IgD-negative memory B cell (primary cell): ENCODE measurements at regions not wholly inside any gene's neighbourhood (a gene's known extent, or its start where the extent isn't known, plus 50 kb on each side); places are given as distances from the start of the nearest gene placed in this dataset.

Experiments
- H3K27ac Mint-ChIP-seq, 3 donors: one replicate each; pipeline ENCODE4 v1.8.0; 2020 to 2022; ENCODE audit warnings: mild to moderate bottlenecking in 3 of 3, mixed read lengths in 3 of 3, moderate library complexity in 1 of 3
- H3K27me3 Mint-ChIP-seq: one replicate; pipeline ENCODE4 v1.8.0; 2021; ENCODE audit warnings: mixed read lengths
- H3K36me3 Mint-ChIP-seq: one replicate; pipeline ENCODE4 v1.8.0; 2020; ENCODE audit warnings: mild to moderate bottlenecking, mixed read lengths
- H3K4me1 Mint-ChIP-seq, 3 donors: one replicate each; pipeline ENCODE4 v1.8.0; 2020 to 2022; ENCODE audit warnings: mixed read lengths in 3 of 3, mild to moderate bottlenecking in 1 of 3
- H3K4me3 Mint-ChIP-seq, 4 donors: one replicate each; pipeline ENCODE4 v1.8.0; 2020 to 2022; ENCODE audit warnings: mild to moderate bottlenecking in 4 of 4, mixed read lengths in 4 of 4, moderate library complexity in 3 of 4
- H3K9me3 Mint-ChIP-seq, 3 donors: one replicate each; pipeline ENCODE4 v1.8.0; 2020 to 2021; ENCODE audit warnings: mixed read lengths in 3 of 3, mild to moderate bottlenecking in 1 of 3

GRCh38 chr2:8524388-8524787, 157.5 kb upstream of the ID2 start:
- H3K27ac Mint-ChIP-seq: no peak overlapping the region
- H3K36me3 Mint-ChIP-seq: peaks cover 3% of the 10 kb centered on the region
- H3K4me1 Mint-ChIP-seq: peaks cover 31 to 40% (median 37%) of the 10 kb centered on the region in 3 donors
- H3K9me3 Mint-ChIP-seq: no peaks in the 10 kb centered on the region
- H3K4me3 Mint-ChIP-seq: peak overlapping the region in 2 of 4 donors; percentile 10 to 41
- peaks cover 16% of the 10 kb centered on the region for H3K27me3 Mint-ChIP-seq

GRCh38 chr2:8524823-8525222, 157.0 kb upstream of the ID2 start:
- peaks cover 16% of the 10 kb centered on the region for H3K27me3 Mint-ChIP-seq
- peak overlapping the region in 1 of 4 donors; percentile 93 for H3K4me3 Mint-ChIP-seq
- H3K36me3 Mint-ChIP-seq: peaks cover 3% of the 10 kb centered on the region
- H3K9me3 Mint-ChIP-seq: no peaks in the 10 kb centered on the region
- H3K4me1 Mint-ChIP-seq: peaks cover 31 to 40% (median 37%) of the 10 kb centered on the region in 3 donors
- H3K27ac Mint-ChIP-seq: no peak overlapping the region

GRCh38 chr2:8525236-8525581, 156.6 kb upstream of the ID2 start:
- Mint-ChIP-seq H3K9me3 (no peaks in the 10 kb centered on the region), H3K4me3 (peak overlapping the region in 1 of 4 donors; percentile 93), H3K4me1 (peaks cover 31 to 40% (median 37%) of the 10 kb centered on the region in 3 donors), H3K36me3 (peaks cover 3% of the 10 kb centered on the region), H3K27me3 (peaks cover 16% of the 10 kb centered on the region), H3K27ac (no peak overlapping the region)

- peaks cover 0 to under 1% (median 0%) of the 10 kb centered on the region in 3 donors for H3K9me3 Mint-ChIP-seq
- peaks cover 16% of the 10 kb centered on the region for H3K27me3 Mint-ChIP-seq
- no peak overlapping the region for H3K27ac Mint-ChIP-seq
- H3K4me1 Mint-ChIP-seq: peaks cover 31 to 40% (median 37%) of the 10 kb centered on the region in 3 donors
- H3K4me3 Mint-ChIP-seq: peak overlapping the region in 2 of 4 donors; percentile 79 to 93
- peaks cover 3% of the 10 kb centered on the region for H3K36me3 Mint-ChIP-seq
Observed at GRCh38 chr2:8525582-8526402, 156.1 kb upstream of the ID2 start.

- Mint-ChIP-seq H3K27ac (no peak overlapping the region), H3K36me3 (peaks cover 3% of the 10 kb centered on the region), H3K9me3 (peaks cover 2 to 6% (median 3%) of the 10 kb centered on the region in 3 donors), H3K27me3 (peaks cover 15% of the 10 kb centered on the region), H3K4me1 (peaks cover 31 to 40% (median 37%) of the 10 kb centered on the region in 3 donors), H3K4me3 (peak overlapping the region in 2 of 4 donors; percentile 79 to 93)
Observed at GRCh38 chr2:8526403-8526696, 155.5 kb upstream of the ID2 start.

- peaks cover 2 to 6% (median 3%) of the 10 kb centered on the region in 3 donors for H3K9me3 Mint-ChIP-seq
- peaks cover 3% of the 10 kb centered on the region for H3K36me3 Mint-ChIP-seq
- H3K4me3 Mint-ChIP-seq: no peak overlapping the region
- H3K27ac Mint-ChIP-seq: no peak overlapping the region
- peaks cover 31 to 38% (median 37%) of the 10 kb centered on the region in 3 donors for H3K4me1 Mint-ChIP-seq
- peaks cover 14% of the 10 kb centered on the region for H3K27me3 Mint-ChIP-seq
Observed at GRCh38 chr2:8527031-8527430, 154.8 kb upstream of the ID2 start.

GRCh38 chr2:8527676-8528075, 154.2 kb upstream of the ID2 start:
- H3K4me3 Mint-ChIP-seq: no peak overlapping the region
- peaks cover 2 to 6% (median 5%) of the 10 kb centered on the region in 3 donors for H3K9me3 Mint-ChIP-seq
- peaks cover 3% of the 10 kb centered on the region for H3K36me3 Mint-ChIP-seq
- peaks cover 11% of the 10 kb centered on the region for H3K27me3 Mint-ChIP-seq
- no peak overlapping the region for H3K27ac Mint-ChIP-seq
- peaks cover 26 to 33% (median 31%) of the 10 kb centered on the region in 3 donors for H3K4me1 Mint-ChIP-seq

GRCh38 chr2:8528863-8529262, 153.0 kb upstream of the ID2 start:
- Mint-ChIP-seq H3K27ac (no peak overlapping the region), H3K4me3 (no peak overlapping the region), H3K9me3 (peaks cover 2 to 7% (median 6%) of the 10 kb centered on the region in 3 donors), H3K36me3 (peaks cover 3% of the 10 kb centered on the region), H3K4me1 (peaks cover 18 to 23% (median 22%) of the 10 kb centered on the region in 3 donors), H3K27me3 (peaks cover 4% of the 10 kb centered on the region)

GRCh38 chr2:8529706-8530277, 152.1 kb upstream of the ID2 start:
- no peak overlapping the region for H3K4me3 Mint-ChIP-seq
- H3K36me3 Mint-ChIP-seq: no peaks in the 10 kb centered on the region
- H3K4me1 Mint-ChIP-seq: peaks cover 15 to 17% (median 15%) of the 10 kb centered on the region in 3 donors
- H3K27ac Mint-ChIP-seq: no peak overlapping the region
- peaks cover 2 to 7% (median 6%) of the 10 kb centered on the region in 3 donors for H3K9me3 Mint-ChIP-seq
- H3K27me3 Mint-ChIP-seq: peaks cover 5% of the 10 kb centered on the region

- Mint-ChIP-seq H3K9me3 (peaks cover 2 to 7% (median 6%) of the 10 kb centered on the region in 3 donors), H3K4me3 (no peak overlapping the region), H3K36me3 (no peaks in the 10 kb centered on the region), H3K27ac (no peak overlapping the region), H3K27me3 (peaks cover 6% of the 10 kb centered on the region), H3K4me1 (peaks cover 7 to 14% (median 13%) of the 10 kb centered on the region in 3 donors)
Observed at GRCh38 chr2:8531481-8531880, 150.4 kb upstream of the ID2 start.

- Mint-ChIP-seq H3K4me3 (no peak overlapping the region), H3K36me3 (no peaks in the 10 kb centered on the region), H3K27me3 (peaks cover 6% of the 10 kb centered on the region), H3K27ac (no peak overlapping the region), H3K4me1 (peaks cover 5 to 13% (median 11%) of the 10 kb centered on the region in 3 donors), H3K9me3 (peaks cover 2 to 7% (median 6%) of the 10 kb centered on the region in 3 donors)
Observed at GRCh38 chr2:8532438-8532837, 149.4 kb upstream of the ID2 start.

- no peaks in the 10 kb centered on the region for H3K36me3 Mint-ChIP-seq
- no peak overlapping the region for H3K4me3 Mint-ChIP-seq
- peaks cover 11 to 15% (median 13%) of the 10 kb centered on the region in 3 donors for H3K4me1 Mint-ChIP-seq
- peak overlapping the region in 1 of 3 donors; percentile 23 for H3K27ac Mint-ChIP-seq
- H3K27me3 Mint-ChIP-seq: peaks cover 6% of the 10 kb centered on the region
- H3K9me3 Mint-ChIP-seq: peaks cover 2 to 7% (median 6%) of the 10 kb centered on the region in 3 donors
Observed at GRCh38 chr2:8533923-8534322, 147.9 kb upstream of the ID2 start.

- Mint-ChIP-seq H3K27me3 (peaks cover 8% of the 10 kb centered on the region), H3K36me3 (peaks cover 2% of the 10 kb centered on the region), H3K4me1 (peaks cover 11 to 16% (median 14%) of the 10 kb centered on the region in 3 donors), H3K9me3 (peaks cover 2 to 7% (median 6%) of the 10 kb centered on the region in 3 donors), H3K4me3 (peak overlapping the region in 1 of 4 donors; percentile 41), H3K27ac (no peak overlapping the region)
Observed at GRCh38 chr2:8534386-8534728, 147.5 kb upstream of the ID2 start.

GRCh38 chr2:8534729-8535468, 147.0 kb upstream of the ID2 start:
- H3K4me1 Mint-ChIP-seq: peaks cover 11 to 18% (median 14%) of the 10 kb centered on the region in 3 donors
- H3K27ac Mint-ChIP-seq: no peak overlapping the region

GRCh38 chr2:8535469-8535795, 146.4 kb upstream of the ID2 start:
- peak overlapping the region in 1 of 4 donors; percentile 22 for H3K4me3 Mint-ChIP-seq
- peaks cover 2% of the 10 kb centered on the region for H3K36me3 Mint-ChIP-seq
- no peak overlapping the region for H3K27ac Mint-ChIP-seq
- peaks cover 11 to 21% (median 14%) of the 10 kb centered on the region in 3 donors for H3K4me1 Mint-ChIP-seq
- peaks cover 11% of the 10 kb centered on the region for H3K27me3 Mint-ChIP-seq
- peaks cover 2 to 7% (median 6%) of the 10 kb centered on the region in 3 donors for H3K9me3 Mint-ChIP-seq

More at GRCh38 chr2:8534729-8535468, 147.0 kb upstream of the ID2 start:
- peaks cover 2 to 7% (median 6%) of the 10 kb centered on the region in 3 donors for H3K9me3 Mint-ChIP-seq
- peaks cover 10% of the 10 kb centered on the region for H3K27me3 Mint-ChIP-seq
- peaks cover 2% of the 10 kb centered on the region for H3K36me3 Mint-ChIP-seq
- H3K4me3 Mint-ChIP-seq: peak overlapping the region in 1 of 4 donors; percentile 59
